H9 (cell line): ENCODE measurements at regions not wholly inside any gene's neighbourhood (a gene's known extent, or its start where the extent isn't known, plus 50 kb on each side); places are given as distances from the start of the nearest gene placed in this dataset.

Source experiments
- DNase-seq: peaks from one replicate; pipeline ENCODE4 v3.0.0-alpha.2; 2017
- H2AFZ ChIP-seq: one replicate; pipeline ENCODE4 v1.6.1; 2013; ENCODE audit warnings: mild to moderate bottlenecking, low read length, control low read depth, moderate library complexity
- H2AK5ac ChIP-seq: 2 replicates; pipeline ENCODE4 v1.6.1; 2013; ENCODE audit warnings: low read length, control low read depth, mixed read lengths; ENCODE audit not compliant: insufficient read length
- H2BK120ac ChIP-seq: one replicate; pipeline ENCODE4 v1.6.1; 2013; ENCODE audit warnings: low read depth, mild to moderate bottlenecking, low read length, control low read depth, inconsistent platforms; ENCODE audit not compliant: poor library complexity, severe bottlenecking
- H2BK12ac ChIP-seq: 2 replicates; pipeline ENCODE4 v1.6.1; 2013; ENCODE audit warnings: low read length, control low read depth, mixed read lengths, low read depth; ENCODE audit not compliant: insufficient read length
- H2BK15ac ChIP-seq: 2 replicates; pipeline ENCODE4 v1.6.1; 2013; ENCODE audit warnings: low read depth, low read length, control low read depth
- H2BK20ac ChIP-seq: one replicate; pipeline ENCODE4 v1.6.1; 2013; ENCODE audit warnings: low read depth, mild to moderate bottlenecking, low read length, control low read depth, inconsistent platforms; ENCODE audit not compliant: poor library complexity, severe bottlenecking
- H2BK5ac ChIP-seq: 2 replicates; pipeline ENCODE4 v1.6.1; 2013; ENCODE audit warnings: low read length, control low read depth, mixed read lengths; ENCODE audit not compliant: insufficient read length
- H3K14ac ChIP-seq: 2 replicates; pipeline ENCODE4 v1.6.1; 2013; ENCODE audit warnings: low read length, control low read depth; ENCODE audit not compliant: insufficient read depth
- H3K18ac ChIP-seq: 2 replicates; pipeline ENCODE4 v1.6.1; 2013; ENCODE audit warnings: low read depth, mild to moderate bottlenecking, mixed read lengths, low read length, control low read depth; ENCODE audit not compliant: insufficient read length
- H3K23ac ChIP-seq: 2 replicates; pipeline ENCODE4 v1.6.1; 2013; ENCODE audit warnings: low read length, control low read depth, mixed read lengths, low read depth; ENCODE audit not compliant: insufficient read length
- H3K23me2 ChIP-seq: 2 replicates; pipeline ENCODE4 v1.6.1; 2013; ENCODE audit warnings: low read depth, mild to moderate bottlenecking, mixed read lengths, low read length, control low read depth; ENCODE audit not compliant: insufficient read length, poor library complexity, severe bottlenecking
- H3K27ac ChIP-seq: 2 replicates; pipeline ENCODE4 v1.5.1; 2013; ENCODE audit warnings: low read length, control low read depth, mixed read lengths, low read depth; ENCODE audit not compliant: insufficient read length
- H3K27me3 ChIP-seq: 2 replicates; pipeline ENCODE4 v1.6.1; 2013; ENCODE audit warnings: low read length, control low read depth, inconsistent platforms; ENCODE audit not compliant: insufficient read depth
- H3K4ac ChIP-seq: 2 replicates; pipeline ENCODE4 v1.6.1; 2013; ENCODE audit warnings: low read depth, mild to moderate bottlenecking, control low read depth, inconsistent platforms, low read length, moderate library complexity
- H3K4me1 ChIP-seq: 2 replicates; pipeline ENCODE4 v1.6.1; 2013; ENCODE audit warnings: low read length, control low read depth, inconsistent platforms; ENCODE audit not compliant: insufficient read depth
- H3K4me2 ChIP-seq: 2 replicates; pipeline ENCODE4 v1.6.1; 2013; ENCODE audit warnings: low read length, control low read depth, mixed read lengths; ENCODE audit not compliant: insufficient read length, insufficient read depth
- H3K56ac ChIP-seq: 2 replicates; pipeline ENCODE4 v1.6.1; 2013; ENCODE audit warnings: low read depth, mild to moderate bottlenecking, mixed read lengths, low read length, control low read depth; ENCODE audit not compliant: insufficient read length
- H3K79me1 ChIP-seq: 2 replicates; pipeline ENCODE4 v1.6.1; 2013; ENCODE audit warnings: low read depth, mild to moderate bottlenecking, moderate library complexity, low read length, control low read depth, inconsistent platforms; ENCODE audit not compliant: insufficient read depth, poor library complexity, severe bottlenecking
- H3K79me2 ChIP-seq: 2 replicates; pipeline ENCODE4 v1.6.1; 2013; ENCODE audit warnings: low read length, control low read depth, inconsistent platforms; ENCODE audit not compliant: insufficient read depth
- H3K9ac ChIP-seq: 2 replicates; pipeline ENCODE4 v1.6.1; 2013; ENCODE audit warnings: low read length, control low read depth, mixed read lengths; ENCODE audit not compliant: insufficient read length; ENCODE audit errors: extremely low read depth
- H3K9me3 ChIP-seq: one replicate; pipeline ENCODE4 v1.6.1; 2013; ENCODE audit warnings: low read depth, low read length, inconsistent platforms; ENCODE audit not compliant: control insufficient read depth
- H3T11ph ChIP-seq: one replicate; pipeline ENCODE4 v1.6.1; 2013; ENCODE audit warnings: mild to moderate bottlenecking, low read length, control low read depth, inconsistent platforms
- H4K20me1 ChIP-seq: one replicate; pipeline ENCODE4 v1.6.1; 2013; ENCODE audit not compliant: control insufficient read depth, insufficient read length, insufficient read depth
- H4K5ac ChIP-seq: 2 replicates; pipeline ENCODE4 v1.6.1; 2013; ENCODE audit warnings: low read depth, mild to moderate bottlenecking, mixed read lengths, low read length, control low read depth; ENCODE audit not compliant: insufficient read length
- H4K8ac ChIP-seq: replicated peaks from 2 replicates; pipeline ENCODE4 v1.6.1; 2013; ENCODE audit warnings: low read length, control low read depth, mixed read lengths, low read depth; ENCODE audit not compliant: insufficient read length
- H4K91ac ChIP-seq: 2 replicates; pipeline ENCODE4 v1.6.1; 2013; ENCODE audit warnings: low read depth, mild to moderate bottlenecking, moderate library complexity, mixed read lengths, low read length, control low read depth; ENCODE audit not compliant: insufficient read length
- H3K27ac Mint-ChIP-seq, 3 experiments: 2 replicates in 2 of 3; 3 replicates in 1 of 3; pipeline ENCODE4 v1.8.0; 2020 to 2021; ENCODE audit warnings: mixed read lengths in 3 of 3, mild to moderate bottlenecking in 1 of 3, moderate library complexity in 1 of 3
- H3K27me3 Mint-ChIP-seq: 2 replicates; pipeline ENCODE4 v1.8.0; 2021; ENCODE audit warnings: low read depth, mild to moderate bottlenecking, moderate library complexity, mixed read lengths
- H3K36me3 Mint-ChIP-seq, 3 experiments: 2 replicates in 2 of 3; 3 replicates in 1 of 3; pipeline ENCODE4 v1.8.0; 2020 to 2021; ENCODE audit warnings: low read depth in 3 of 3, mixed read lengths in 3 of 3; ENCODE audit not compliant: insufficient read depth in 1 of 3
- H3K4me1 Mint-ChIP-seq, 2 experiments: 2 replicates each; pipeline ENCODE4 v1.8.0; 2020; ENCODE audit warnings: mixed read lengths in 2 of 2
- H3K4me3 Mint-ChIP-seq, 2 experiments: 2 replicates in 1 of 2; 3 replicates in 1 of 2; pipeline ENCODE4 v1.8.0; 2020 to 2021; ENCODE audit warnings: mild to moderate bottlenecking in 2 of 2, mixed read lengths in 2 of 2, moderate library complexity in 1 of 2
- H3K9me3 Mint-ChIP-seq, 2 experiments: 2 replicates in 1 of 2; 3 replicates in 1 of 2; pipeline ENCODE4 v1.8.0; 2020; ENCODE audit warnings: mild to moderate bottlenecking in 2 of 2, mixed read lengths in 2 of 2, moderate library complexity in 1 of 2
- CTCF ChIP-seq: fragments of 200-600 bp; sonication (generic); conservative IDR thresholded peaks from 3 replicates; pipeline ENCODE4 v1.8.0; 2021; ENCODE audit warnings: antibody characterized with exemption, mild to moderate bottlenecking
- WGBS: extraction: QIAGEN DNeasy Blood & Tissue Kit; methylation state at CpG from one replicate; pipeline ENCODE4 v1.1.7; 2013; ENCODE audit warnings: missing lambda C conversion rate, low lambda C conversion rate, mixed read lengths; ENCODE audit not compliant: insufficient read length; ENCODE audit errors: extremely low coverage; 5-methylcytosine and 5-hydroxymethylcytosine counted together

GRCh38 chrX:9163214-9163709, 129.3 kb upstream of the FAM9B start:
- Mint-ChIP-seq H3K9me3 (peaks cover 11 to 44% of the 10 kb centered on the region in 2 experiments), H3K36me3 (peaks cover 2 to 9% (median 4%) of the 10 kb centered on the region in 3 experiments; a peak in 2 of 7 replicates), H3K4me1 (peaks cover 5 to 10% of the 10 kb centered on the region in 2 experiments), H3K4me3 (no peak overlapping the region), H3K27ac (no peak overlapping the region), H3K27me3 (peaks cover 2% of the 10 kb centered on the region; the same call in 1 of the 2 replicates)
- no peak overlapping the region for H2BK12ac ChIP-seq
- no peaks in the 10 kb centered on the region for H3K79me2 ChIP-seq
- no peak overlapping the region for H3K18ac ChIP-seq
- no peaks in the 10 kb centered on the region for H4K20me1 ChIP-seq
- no peak overlapping the region for H4K8ac ChIP-seq
- DNase-seq = no peak
- H2BK15ac ChIP-seq = no peak overlapping the region
- H3K56ac ChIP-seq = no peak overlapping the region
- WGBS = no CpG with 5 or more reads among the region's 5 CpGs
- H3K27ac ChIP-seq = no peak overlapping the region
- H2BK120ac ChIP-seq = no peak overlapping the region
- no peak overlapping the region for H4K5ac ChIP-seq
- no peak overlapping the region for H3K4me2 ChIP-seq
- H2BK20ac ChIP-seq = no peak overlapping the region
- no peak overlapping the region for H3K9ac ChIP-seq
- H2AK5ac ChIP-seq = no peak overlapping the region
- no peak overlapping the region for H3K23ac ChIP-seq
- H3K23me2 ChIP-seq = no peaks in the 10 kb centered on the region
- H3K9me3 ChIP-seq = no peaks in the 10 kb centered on the region
- no peak overlapping the region for H4K91ac ChIP-seq
- TF ChIP-seq CTCF = no peak
- H3K79me1 ChIP-seq = no peaks in the 10 kb centered on the region
- H3K4me1 ChIP-seq = 0 out of 2 replicates have a peak, but pooled peaks cover 3% of the 10 kb centered on the region
- H2BK5ac ChIP-seq = no peak overlapping the region
- no peak overlapping the region for H2AFZ ChIP-seq
- no peak overlapping the region for H3K4ac ChIP-seq
- H3K27me3 ChIP-seq = no peaks in the 10 kb centered on the region
- no peak overlapping the region for H3T11ph ChIP-seq
- H3K14ac ChIP-seq = no peak overlapping the region
